ENCODE measurements at regions not wholly inside any gene's neighbourhood (a gene's known extent, or its start where the extent isn't known, plus 50 kb on each side); places are given as distances from the start of the nearest gene placed in this dataset.
"Not testable (repeated sequence)": the region's sequence is repeated elsewhere in the genome, so short reads cannot be mapped to it uniquely, and the experiment has no call there.

GRCh38 chr9:106082621-106083020 is 388.3 kb downstream of the TMEM38B start:
- intact Hi-C loops (cut with micrococcal nuclease) = no loop called here

DNA sequence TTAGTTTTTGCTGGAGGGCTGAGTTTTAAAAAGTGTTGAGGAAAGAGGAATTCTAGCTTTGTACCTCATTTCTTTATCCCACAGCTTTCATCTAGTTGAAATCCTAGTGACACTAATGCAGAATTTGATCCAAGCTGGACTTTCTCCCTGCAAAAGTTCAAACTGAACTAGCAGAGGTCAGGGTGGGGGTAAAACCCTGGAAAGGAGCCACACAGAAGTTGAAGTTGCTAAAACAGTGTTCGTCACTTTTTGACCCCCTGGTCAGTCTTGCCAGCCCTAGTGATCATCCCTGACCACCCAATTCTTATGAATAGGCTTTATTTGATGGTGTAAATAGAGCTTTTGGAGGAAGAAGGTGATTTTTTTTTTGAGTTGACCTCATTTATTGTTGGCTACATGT is 390.4 kb downstream of the TMEM38B start:
- intact Hi-C loops (cut with micrococcal nuclease) = no loop called here

DNA sequence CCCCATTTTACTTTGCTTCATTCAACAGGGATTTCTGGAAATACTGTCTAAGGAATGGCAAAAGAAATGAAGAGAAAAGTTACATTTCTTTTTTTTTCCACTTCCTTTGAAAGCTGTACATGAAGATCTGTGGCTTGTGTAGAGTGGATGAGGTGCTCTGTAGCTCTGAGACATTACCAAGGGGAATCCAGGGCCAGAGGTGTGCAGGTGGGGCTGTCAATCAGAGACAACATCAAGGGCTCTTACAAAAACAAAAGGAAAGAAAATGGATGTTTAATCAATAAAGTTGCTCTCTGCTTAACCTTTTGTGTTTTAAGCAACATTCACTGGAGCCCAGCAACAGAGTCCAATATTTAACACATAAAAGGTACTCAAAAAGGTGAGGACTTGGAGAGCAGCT is 391.1 kb downstream of the TMEM38B start:
- intact Hi-C loops (cut with micrococcal nuclease) = no loop called here

DNA sequence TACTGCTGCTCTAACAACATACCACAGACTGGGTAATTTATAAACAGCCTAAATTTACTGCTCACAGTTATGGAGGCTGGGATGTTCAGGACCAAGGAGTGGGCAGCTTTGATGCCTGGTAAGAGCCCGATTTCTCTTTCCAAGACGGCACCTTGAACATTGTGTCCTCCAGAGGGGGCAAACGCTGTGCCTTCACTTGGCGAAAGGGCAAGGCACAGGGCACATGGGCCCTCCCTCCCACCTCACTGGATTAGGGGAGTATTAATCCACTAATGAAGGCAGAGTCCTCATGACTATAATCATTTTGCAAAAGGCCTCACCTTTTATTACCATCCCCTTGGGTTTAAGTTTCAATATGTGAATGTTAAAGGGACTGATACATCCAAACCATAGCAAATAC is 397.7 kb downstream of the TMEM38B start:
- intact Hi-C loops (cut with micrococcal nuclease) = no loop called here

DNA sequence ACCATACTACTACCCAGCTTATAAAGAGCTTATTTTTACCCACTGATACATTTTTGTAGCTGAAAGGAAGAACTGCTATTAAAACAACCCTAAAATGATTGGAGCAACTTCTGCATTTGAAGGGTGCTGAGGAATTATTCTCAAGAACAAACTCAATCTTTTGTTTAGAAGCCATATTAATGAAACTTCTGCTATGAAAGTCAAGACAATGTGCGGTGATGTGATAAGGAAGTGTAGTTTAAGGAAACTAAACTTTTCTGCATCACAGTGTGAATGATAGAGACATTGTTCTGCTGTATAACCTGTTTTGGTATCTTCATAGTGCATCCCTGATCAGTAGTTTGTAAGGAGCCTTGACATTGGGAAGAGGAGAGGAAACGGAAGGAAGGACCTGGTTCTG is 408.5 kb downstream of the TMEM38B start:
- intact Hi-C loops (cut with micrococcal nuclease) = no loop called here

DNA sequence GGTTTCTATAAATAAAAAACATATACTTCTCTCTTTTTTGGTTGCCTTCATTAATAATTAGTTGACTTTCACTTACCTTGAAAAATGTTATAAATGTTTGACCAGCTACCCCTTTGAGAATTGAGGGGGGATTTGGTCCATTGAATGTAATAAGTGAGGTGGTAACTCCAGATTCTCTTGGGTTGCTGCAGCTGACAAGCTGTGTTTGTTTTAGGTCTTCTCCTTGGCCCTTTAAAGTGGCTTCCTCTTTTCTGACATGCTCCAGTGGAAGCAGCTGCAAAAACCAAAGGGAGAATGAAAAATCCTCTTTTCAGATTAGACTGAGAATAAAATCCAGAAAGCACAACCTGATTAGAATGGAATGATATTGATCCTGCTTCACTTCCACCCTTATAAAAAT is 410.5 kb downstream of the TMEM38B start:
- intact Hi-C loops (cut with micrococcal nuclease) = no loop called here

- intact Hi-C loops (cut with micrococcal nuclease) = no loop called here
Observed at GRCh38 chr9:106106396-106106795, 412.1 kb downstream of the TMEM38B start.

GRCh38 chr9:106107716-106108115 is 413.4 kb downstream of the TMEM38B start:
- intact Hi-C loops (cut with micrococcal nuclease) = no loop called here

GRCh38 chr9:106109706-106110105 is 415.4 kb downstream of the TMEM38B start:
- intact Hi-C loops (cut with micrococcal nuclease) = not testable (repeated sequence)

GRCh38 chr9:106110483-106110882 is 416.1 kb downstream of the TMEM38B start:
- intact Hi-C loops (cut with micrococcal nuclease) = no loop called here

DNA sequence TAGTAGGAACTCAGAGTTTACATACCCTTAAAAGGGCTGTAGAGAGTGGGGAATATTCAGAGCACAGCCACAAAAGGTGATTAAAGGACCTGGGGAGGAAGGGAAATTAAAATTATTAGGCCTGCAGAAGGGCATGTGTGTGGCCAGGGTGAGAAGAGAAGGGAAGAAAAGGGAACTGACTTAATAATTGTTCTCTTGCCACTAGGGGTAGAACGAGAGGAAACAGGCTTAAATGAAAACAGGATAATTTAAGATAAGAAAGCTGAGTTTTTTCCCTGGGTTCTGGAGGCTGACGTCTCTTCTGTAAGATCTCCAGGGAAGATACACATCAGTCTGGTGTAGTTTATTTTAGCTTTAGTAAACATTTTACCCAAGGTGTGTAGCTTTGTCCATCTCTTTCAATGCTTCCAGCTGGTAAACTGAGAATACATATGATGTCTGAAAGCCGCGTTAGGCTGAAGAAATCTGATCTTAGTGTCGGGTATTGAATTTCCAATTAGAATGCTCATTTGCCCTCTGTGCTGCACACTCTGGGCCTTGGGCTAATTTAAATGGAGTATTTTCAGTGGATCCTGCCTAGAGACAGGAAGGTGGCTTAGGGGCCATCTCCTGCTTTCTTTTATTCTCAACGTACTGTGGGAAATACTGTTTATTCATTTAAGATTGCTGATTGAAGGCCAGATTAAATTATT is 416.8 kb downstream of the TMEM38B start:
- intact Hi-C loops (cut with micrococcal nuclease) = no loop called here

DNA sequence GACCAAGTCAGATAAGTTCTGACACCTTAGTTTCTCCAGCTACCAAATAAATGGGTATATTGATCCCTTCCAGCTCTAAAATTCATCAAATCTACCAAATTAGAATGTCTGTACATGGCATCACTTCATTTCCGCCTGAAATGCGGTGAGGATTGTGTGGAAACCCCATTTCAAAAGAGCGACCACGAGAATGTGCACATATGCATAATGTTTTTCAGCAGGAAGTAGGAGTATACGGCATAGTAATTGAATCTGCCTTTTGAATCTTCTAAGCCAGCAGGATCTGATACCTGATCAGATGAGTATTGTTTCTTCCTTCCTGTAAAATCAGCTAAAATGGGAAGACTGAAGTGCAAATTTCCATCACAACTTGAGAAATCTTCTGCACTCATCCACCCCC is 418.6 kb downstream of the TMEM38B start:
- intact Hi-C loops (cut with micrococcal nuclease) = no loop called here

- intact Hi-C loops (cut with micrococcal nuclease) = no loop called here
Observed at GRCh38 chr9:106119176-106119575, 424.8 kb downstream of the TMEM38B start.

DNA sequence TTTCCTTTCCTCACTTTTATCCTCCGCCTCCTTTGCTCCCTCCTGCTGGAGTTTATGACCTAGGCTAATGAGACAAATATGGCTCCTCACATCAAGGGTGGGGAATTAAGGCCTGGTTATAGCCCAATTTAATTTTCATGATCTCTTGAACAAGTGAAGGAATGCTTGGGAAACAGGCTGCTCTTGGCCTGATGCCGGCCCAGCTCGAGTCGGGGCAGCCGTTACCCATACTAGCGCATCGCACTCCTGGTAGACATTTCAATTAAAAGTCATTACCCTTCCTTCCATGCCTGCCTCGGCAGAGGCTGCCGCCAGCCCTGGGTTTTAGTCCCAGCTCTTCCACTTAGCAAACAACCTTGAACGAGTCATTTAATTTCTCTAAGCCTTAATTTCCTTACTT is 425.7 kb downstream of the TMEM38B start:
- intact Hi-C loops (cut with micrococcal nuclease) = no loop called here

GRCh38 chr9:106127776-106128175 is 433.4 kb downstream of the TMEM38B start:
- intact Hi-C loops (cut with micrococcal nuclease) = no loop called here

- intact Hi-C loops (cut with micrococcal nuclease) = no loop called here
Observed at GRCh38 chr9:106130374-106130773, 436.0 kb downstream of the TMEM38B start.

DNA sequence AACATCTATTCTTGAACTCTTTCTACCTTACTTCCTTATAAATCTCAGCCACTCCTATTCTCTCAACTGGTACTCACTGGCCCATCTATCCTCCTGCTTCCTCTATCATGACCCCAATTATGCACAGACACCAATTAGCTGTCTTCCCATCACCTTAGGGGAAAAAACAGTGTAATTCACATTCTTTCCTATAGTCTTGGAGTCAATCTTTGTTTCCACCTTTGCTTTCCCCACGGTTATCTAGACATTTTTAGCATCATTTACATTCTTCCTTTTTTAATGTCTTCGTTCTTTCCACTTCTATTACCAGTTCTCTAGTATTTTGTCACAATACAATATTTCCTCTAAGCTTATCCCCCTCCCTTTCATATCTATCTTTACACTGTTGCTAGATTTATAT is 449.4 kb downstream of the TMEM38B start:
- intact Hi-C loops (cut with micrococcal nuclease) = no loop called here

GRCh38 chr9:106146066-106146840 is 451.9 kb downstream of the TMEM38B start:
- intact Hi-C loops (cut with micrococcal nuclease) = no loop called here

DNA sequence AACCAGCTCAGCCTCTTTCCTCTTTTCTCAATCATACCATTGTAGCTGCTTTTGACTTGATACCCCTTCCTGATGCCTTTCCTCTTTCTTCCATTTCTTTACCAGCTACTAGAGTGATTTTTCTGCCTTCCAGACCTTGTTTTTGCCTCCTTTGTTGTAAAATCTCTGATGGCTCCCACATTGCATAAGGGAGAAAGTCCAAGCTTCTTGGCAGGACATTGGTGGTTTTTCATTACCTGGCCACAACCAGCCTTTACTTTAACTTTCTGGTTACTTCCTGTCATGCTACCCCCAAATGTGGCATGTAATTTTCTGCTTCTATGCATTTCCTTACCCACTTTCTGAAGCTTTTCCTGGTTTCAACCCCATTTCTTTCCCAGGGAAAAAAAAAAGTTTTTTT is 452.5 kb downstream of the TMEM38B start:
- intact Hi-C loops (cut with micrococcal nuclease) = no loop called here

DNA sequence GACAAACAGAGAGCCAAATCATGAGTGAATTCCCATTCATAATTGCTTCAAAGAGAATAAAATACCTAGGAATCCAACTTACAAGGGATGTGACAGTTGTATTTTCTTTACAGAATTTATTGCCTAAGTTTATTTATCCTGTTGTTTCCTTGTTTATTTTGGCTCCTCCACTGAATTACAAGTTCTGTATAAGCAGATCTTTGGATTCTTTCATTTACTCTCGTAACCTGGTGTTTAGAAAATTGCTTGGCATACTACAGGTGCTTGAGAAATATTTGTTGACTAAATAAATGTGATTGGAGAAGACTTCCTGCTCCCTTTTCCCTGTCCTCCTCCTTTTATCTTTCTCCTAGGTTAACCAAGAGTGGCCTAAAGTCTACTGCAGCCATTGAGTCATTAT is 455.6 kb downstream of the TMEM38B start:
- intact Hi-C loops (cut with micrococcal nuclease) = no loop called here

- intact Hi-C loops (cut with micrococcal nuclease) = no loop called here
Observed at GRCh38 chr9:106156465-106156864, 462.1 kb downstream of the TMEM38B start.

DNA sequence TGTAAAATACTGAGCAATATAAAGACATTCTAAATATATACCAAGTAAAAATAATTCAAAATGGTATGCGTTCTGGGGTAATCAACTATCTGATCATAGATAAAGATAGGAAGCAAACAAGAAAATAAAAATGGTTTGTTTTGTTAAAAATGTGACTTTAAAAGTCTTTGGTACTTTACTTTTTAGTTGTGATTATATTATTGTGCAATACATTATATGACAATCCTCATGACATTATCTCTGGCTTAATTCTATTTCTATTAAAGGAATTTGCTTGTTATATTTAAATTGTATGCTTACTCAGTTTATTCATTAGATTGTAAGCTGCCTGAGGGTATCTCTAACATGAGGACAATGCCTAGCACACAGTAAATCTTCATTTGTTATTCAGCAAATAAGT is 477.9 kb downstream of the TMEM38B start:
- intact Hi-C loops (cut with micrococcal nuclease) = no loop called here

GRCh38 chr9:106174346-106174745 is 480.0 kb downstream of the TMEM38B start:
- intact Hi-C loops (cut with micrococcal nuclease) = no loop called here
